SK-N-SH (cell line): ENCODE measurements at regions not wholly inside any gene's neighbourhood (a gene's known extent, or its start where the extent isn't known, plus 50 kb on each side); places are given as distances from the start of the nearest gene placed in this dataset.

Experiments used
- CTCF ChIA-PET: fragments of 300-600, 350-600 bp; formaldehyde crosslinking; extraction: SDS; loops from one replicate; lab custom pipeline; 2021; lab: Yijun Ruan, JAX
- POLR2A ChIA-PET: fragments of 350-600 bp; sonication (Branson Sonifier 250); formaldehyde crosslinking; extraction: SDS; loops from one replicate; lab custom pipeline; 2020; ENCODE audit warnings: antibody characterized with exemption, inconsistent platforms; lab: Yijun Ruan, JAX
- DNase-seq: peaks from one replicate; pipeline ENCODE4 v3.0.0; 2012
- H2AFZ ChIP-seq: fragments of 200-600 bp; sonication (generic); 2 replicates; pipeline ENCODE4 v1.8.1; 2016; ENCODE audit warnings: antibody characterized with exemption, mild to moderate bottlenecking, low read depth
- H3F3A ChIP-seq: fragments of 200-600 bp; sonication (generic); replicated peaks from 2 replicates; pipeline ENCODE3; 2016; ENCODE audit warnings: antibody characterized with exemption, mild to moderate bottlenecking; ENCODE audit not compliant: insufficient read depth
- H3K27ac ChIP-seq, 2 experiments: fragments of 200-500 bp in 1 of 2; fragments of 200-600 bp in 1 of 2; sonication (Bioruptor generic) in 1 of 2; sonication (generic), shearing (Covaris generic) in 1 of 2; 2 replicates each; pipeline versions ENCODE4 v1.5.1 to v1.6.1; 2014 to 2016; ENCODE audit warnings: low read depth in 2 of 2, inconsistent platforms in 1 of 2, low read length in 1 of 2, mild to moderate bottlenecking in 1 of 2, mixed read lengths in 1 of 2
- H3K27me3 ChIP-seq: fragments of 200-600 bp; sonication (generic), shearing (Covaris generic); 2 replicates; pipeline ENCODE4 v1.6.1; 2016; ENCODE audit warnings: mixed run types; ENCODE audit not compliant: insufficient read depth
- H3K36me3 ChIP-seq, 2 experiments: fragments of 200-500 bp in 1 of 2; fragments of 200-600 bp in 1 of 2; sonication (Bioruptor generic) in 1 of 2; sonication (generic) in 1 of 2; replicated peaks in 1 of 2; 2 replicates each; pipeline versions ENCODE3 to v1.5.1; 2014 to 2016; ENCODE audit warnings: low read length in 1 of 2, mild to moderate bottlenecking in 1 of 2; ENCODE audit not compliant: insufficient read depth in 2 of 2, control insufficient read depth in 1 of 2
- H3K4me1 ChIP-seq, 2 experiments: fragments of 200-500 bp in 1 of 2; fragments of 200-600 bp in 1 of 2; sonication (Bioruptor generic) in 1 of 2; sonication (generic), shearing (Covaris generic) in 1 of 2; 2 replicates each; pipeline versions ENCODE4 v1.5.1 to v1.6.1; 2014 to 2016; ENCODE audit warnings: low read depth in 1 of 2, low read length in 1 of 2, mixed run types in 1 of 2; ENCODE audit not compliant: insufficient read depth in 2 of 2, control insufficient read depth in 1 of 2
- H3K4me2 ChIP-seq: fragments of 200-600 bp; sonication (generic), shearing (Covaris generic); 2 replicates; pipeline ENCODE4 v1.6.1; 2017; ENCODE audit warnings: mixed run types
- H3K4me3 ChIP-seq, 2 experiments: fragments of 200-500 bp in 1 of 2; fragments of 200-600 bp in 1 of 2; sonication (Bioruptor generic) in 1 of 2; sonication (generic), shearing (Covaris generic) in 1 of 2; 2 replicates each; pipeline versions ENCODE4 v1.5.1 to v1.8.1; 2014 to 2016; ENCODE audit warnings: low read depth in 2 of 2, inconsistent platforms in 1 of 2, low read length in 1 of 2, mild to moderate bottlenecking in 1 of 2, mixed read lengths in 1 of 2, moderate library complexity in 1 of 2
- H3K79me2 ChIP-seq: fragments of 200-600 bp; sonication (generic); 2 replicates; pipeline ENCODE4 v1.8.1; 2017; ENCODE audit warnings: mild to moderate bottlenecking; ENCODE audit not compliant: insufficient read depth
- H3K9ac ChIP-seq: fragments of 200-600 bp; sonication (generic); 2 replicates; pipeline ENCODE4 v1.6.1; 2017; ENCODE audit warnings: mixed run types
- H3K9me2 ChIP-seq: fragments of 200-600 bp; sonication (generic); 2 replicates; pipeline ENCODE4 v1.6.1; 2017; ENCODE audit warnings: mixed run types
- H3K9me3 ChIP-seq: fragments of 200-600 bp; sonication (generic); 2 replicates; pipeline ENCODE4 v1.6.1; 2017; ENCODE audit warnings: mixed run types, mild to moderate bottlenecking, moderate library complexity
- H4K20me1 ChIP-seq: fragments of 200-600 bp; sonication (generic); 2 replicates; pipeline ENCODE4 v1.6.1; 2017; ENCODE audit warnings: mild to moderate bottlenecking, mixed run types; ENCODE audit not compliant: insufficient read depth
- CHD2 ChIP-seq: fragments of 150-350 bp; IDR thresholded peaks from 2 replicates; pipeline ENCODE4 v1.6.1; 2018; ENCODE audit warnings: low read length; ENCODE audit not compliant: partially characterized antibody
- FOSL2 ChIP-seq: IDR thresholded peaks from 2 replicates; pipeline ENCODE4 v1.4.0; 2012; ENCODE audit warnings: low read depth, mild to moderate bottlenecking, moderate library complexity, borderline replicate concordance
- FOXJ3 ChIP-seq: sonication (generic); formaldehyde crosslinking; IDR thresholded peaks from 2 replicates; pipeline ENCODE4 v1.5.1; 2020; ENCODE audit warnings: mild to moderate bottlenecking, missing genetic modification reagents
- JUND ChIP-seq: IDR thresholded peaks from 2 replicates; pipeline ENCODE4 v1.4.0; 2012
- MEF2A ChIP-seq: IDR thresholded peaks from 2 replicates; pipeline ENCODE4 v1.4.0; 2012; ENCODE audit warnings: low read depth, borderline replicate concordance
- NRF1 ChIP-seq: IDR thresholded peaks from 2 replicates; pipeline ENCODE4 v1.6.1; 2012; ENCODE audit warnings: low read depth, mild to moderate bottlenecking, low read length
- RAD21 ChIP-seq: IDR thresholded peaks from 2 replicates; pipeline ENCODE4 v1.6.1; 2012; ENCODE audit warnings: mild to moderate bottlenecking, low read length
- SMC3 ChIP-seq: IDR thresholded peaks from 2 replicates; pipeline ENCODE4 v1.6.1; 2012; ENCODE audit warnings: low read depth, low read length, improper control_type of control experiment
- YY1 ChIP-seq: IDR thresholded peaks from 2 replicates; pipeline ENCODE4 v1.4.0; 2012; ENCODE audit warnings: low read depth, mild to moderate bottlenecking
- WGBS: methylation state at CpG from one replicate; pipeline ENCODE4 v1.1.6; 2017; ENCODE audit warnings: low lambda C conversion rate; 5-methylcytosine and 5-hydroxymethylcytosine counted together
- TF ChIP-seq, protein P1 (sequence below): IDR thresholded peaks from 2 replicates; pipeline ENCODE4; 2012
- TF ChIP-seq, protein P2 (sequence below): IDR thresholded peaks from 2 replicates; pipeline ENCODE4 v1.6.1; 2012; ENCODE audit warnings: mild to moderate bottlenecking, low read depth, low read length, moderate library complexity
- TF ChIP-seq, protein P3 (sequence below): fragments of 150-350 bp; IDR thresholded peaks from 2 replicates; pipeline ENCODE4 v1.6.1; 2017; ENCODE audit warnings: antibody characterized with exemption, low read length, low read depth, borderline replicate concordance

DNA sequence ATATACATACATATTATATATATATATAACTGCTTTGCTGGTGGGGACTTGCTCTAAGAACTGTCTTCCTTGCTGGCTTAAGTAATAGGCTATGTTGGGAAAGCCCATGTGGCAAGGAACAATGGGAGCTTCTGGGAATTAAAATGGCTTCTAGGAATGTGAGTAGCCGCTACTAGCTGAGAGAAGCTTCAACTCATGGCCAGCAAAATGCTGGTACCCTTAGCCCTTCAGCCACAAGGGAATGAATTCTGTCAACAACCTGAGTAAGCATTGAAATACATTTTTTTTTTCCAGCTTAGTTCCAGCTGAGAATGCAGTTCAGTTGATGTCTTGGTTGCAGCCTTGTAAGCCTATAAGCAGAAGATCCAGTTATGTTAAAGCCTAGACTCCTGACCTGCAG, 911.7 kb upstream of the MAP3K7 start:
- TF ChIP-seq, protein P1, sequence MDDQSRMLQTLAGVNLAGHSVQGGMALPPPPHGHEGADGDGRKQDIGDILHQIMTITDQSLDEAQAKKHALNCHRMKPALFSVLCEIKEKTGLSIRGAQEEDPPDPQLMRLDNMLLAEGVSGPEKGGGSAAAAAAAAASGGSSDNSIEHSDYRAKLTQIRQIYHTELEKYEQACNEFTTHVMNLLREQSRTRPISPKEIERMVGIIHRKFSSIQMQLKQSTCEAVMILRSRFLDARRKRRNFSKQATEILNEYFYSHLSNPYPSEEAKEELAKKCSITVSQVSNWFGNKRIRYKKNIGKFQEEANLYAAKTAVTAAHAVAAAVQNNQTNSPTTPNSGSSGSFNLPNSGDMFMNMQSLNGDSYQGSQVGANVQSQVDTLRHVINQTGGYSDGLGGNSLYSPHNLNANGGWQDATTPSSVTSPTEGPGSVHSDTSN: no peak
- TF ChIP-seq FOSL2 (no peak), FOXJ3 (CRISPR knock-in tag) (no peak), RAD21 (no peak)
- TF ChIP-seq, all 33 proteins: peak for 0
- H2AFZ ChIP-seq: no peak overlapping the region
- DNase-seq: no peak
- no peak overlapping the region for H3K9ac ChIP-seq
- CTCF ChIA-PET: interaction anchor here (0.5 kb wide), 1 partner anchor 17 kb away, joined by 3 read pairs; no protein-coding TSS in a partner anchor
- no peaks in the 10 kb centered on the region for H3K36me3 ChIP-seq
- no peak overlapping the region for H3K4me2 ChIP-seq
- no peaks in the 10 kb centered on the region for H3F3A ChIP-seq
- no peak overlapping the region for H3K27ac ChIP-seq
- no peaks in the 10 kb centered on the region for H3K79me2 ChIP-seq
- H4K20me1 ChIP-seq: no peaks in the 10 kb centered on the region
- H3K4me3 ChIP-seq: no peak overlapping the region
- 0% methylated on average over 1 of the region's 1 CpG for WGBS
- no peaks in the 10 kb centered on the region for H3K27me3 ChIP-seq
- no peaks in the 10 kb centered on the region for H3K4me1 ChIP-seq
- POLR2A ChIA-PET: no interaction called here
- H3K9me3 ChIP-seq: no peaks in the 10 kb centered on the region
- no peaks in the 10 kb centered on the region for H3K9me2 ChIP-seq

DNA sequence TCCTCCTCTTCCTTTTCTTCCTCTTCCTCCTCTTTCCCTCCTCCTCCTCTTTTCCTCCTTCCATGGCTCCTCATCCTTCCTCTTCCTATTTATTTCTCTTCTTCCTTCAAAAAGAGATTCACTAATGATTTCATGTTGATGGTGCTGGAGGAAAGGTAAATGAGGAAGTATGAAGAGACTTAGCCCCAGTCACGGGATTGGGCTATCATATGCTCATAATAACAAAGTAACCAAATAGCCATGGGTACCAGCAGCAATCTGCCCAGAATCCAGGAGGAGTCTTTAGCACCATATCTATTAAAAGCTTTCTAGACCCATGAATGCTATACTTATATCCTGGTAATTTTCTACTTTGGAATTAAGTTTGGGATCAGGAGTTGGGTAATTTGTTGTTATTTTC, 910.9 kb upstream of the MAP3K7 start:
- H3K9me3 ChIP-seq: no peaks in the 10 kb centered on the region
- DNase-seq: no peak
- no peaks in the 10 kb centered on the region for H3K4me1 ChIP-seq
- no peaks in the 10 kb centered on the region for H3K79me2 ChIP-seq
- no peak overlapping the region for H3K4me2 ChIP-seq
- H3K9me2 ChIP-seq: no peaks in the 10 kb centered on the region
- no peak overlapping the region for H2AFZ ChIP-seq
- no peak overlapping the region for H3K27ac ChIP-seq
- H3F3A ChIP-seq: no peaks in the 10 kb centered on the region
- no peaks in the 10 kb centered on the region for H3K27me3 ChIP-seq
- no peaks in the 10 kb centered on the region for H3K36me3 ChIP-seq
- POLR2A ChIA-PET: no interaction called here
- TF ChIP-seq SMC3 (no peak), NRF1 (no peak), FOXJ3 (CRISPR knock-in tag) (no peak), YY1 (no peak), CHD2 (no peak), MEF2A (no peak), JUND (no peak)
- TF ChIP-seq, protein P2, sequence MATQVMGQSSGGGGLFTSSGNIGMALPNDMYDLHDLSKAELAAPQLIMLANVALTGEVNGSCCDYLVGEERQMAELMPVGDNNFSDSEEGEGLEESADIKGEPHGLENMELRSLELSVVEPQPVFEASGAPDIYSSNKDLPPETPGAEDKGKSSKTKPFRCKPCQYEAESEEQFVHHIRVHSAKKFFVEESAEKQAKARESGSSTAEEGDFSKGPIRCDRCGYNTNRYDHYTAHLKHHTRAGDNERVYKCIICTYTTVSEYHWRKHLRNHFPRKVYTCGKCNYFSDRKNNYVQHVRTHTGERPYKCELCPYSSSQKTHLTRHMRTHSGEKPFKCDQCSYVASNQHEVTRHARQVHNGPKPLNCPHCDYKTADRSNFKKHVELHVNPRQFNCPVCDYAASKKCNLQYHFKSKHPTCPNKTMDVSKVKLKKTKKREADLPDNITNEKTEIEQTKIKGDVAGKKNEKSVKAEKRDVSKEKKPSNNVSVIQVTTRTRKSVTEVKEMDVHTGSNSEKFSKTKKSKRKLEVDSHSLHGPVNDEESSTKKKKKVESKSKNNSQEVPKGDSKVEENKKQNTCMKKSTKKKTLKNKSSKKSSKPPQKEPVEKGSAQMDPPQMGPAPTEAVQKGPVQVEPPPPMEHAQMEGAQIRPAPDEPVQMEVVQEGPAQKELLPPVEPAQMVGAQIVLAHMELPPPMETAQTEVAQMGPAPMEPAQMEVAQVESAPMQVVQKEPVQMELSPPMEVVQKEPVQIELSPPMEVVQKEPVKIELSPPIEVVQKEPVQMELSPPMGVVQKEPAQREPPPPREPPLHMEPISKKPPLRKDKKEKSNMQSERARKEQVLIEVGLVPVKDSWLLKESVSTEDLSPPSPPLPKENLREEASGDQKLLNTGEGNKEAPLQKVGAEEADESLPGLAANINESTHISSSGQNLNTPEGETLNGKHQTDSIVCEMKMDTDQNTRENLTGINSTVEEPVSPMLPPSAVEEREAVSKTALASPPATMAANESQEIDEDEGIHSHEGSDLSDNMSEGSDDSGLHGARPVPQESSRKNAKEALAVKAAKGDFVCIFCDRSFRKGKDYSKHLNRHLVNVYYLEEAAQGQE: no peak
- TF ChIP-seq, protein P3, sequence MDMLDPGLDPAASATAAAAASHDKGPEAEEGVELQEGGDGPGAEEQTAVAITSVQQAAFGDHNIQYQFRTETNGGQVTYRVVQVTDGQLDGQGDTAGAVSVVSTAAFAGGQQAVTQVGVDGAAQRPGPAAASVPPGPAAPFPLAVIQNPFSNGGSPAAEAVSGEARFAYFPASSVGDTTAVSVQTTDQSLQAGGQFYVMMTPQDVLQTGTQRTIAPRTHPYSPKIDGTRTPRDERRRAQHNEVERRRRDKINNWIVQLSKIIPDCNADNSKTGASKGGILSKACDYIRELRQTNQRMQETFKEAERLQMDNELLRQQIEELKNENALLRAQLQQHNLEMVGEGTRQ: no peak
- CTCF ChIA-PET: no interaction called here
- H3K9ac ChIP-seq: no peak overlapping the region
- H3K4me3 ChIP-seq: no peak overlapping the region
- no peaks in the 10 kb centered on the region for H4K20me1 ChIP-seq
- WGBS: 0% methylated on average over 1 of the region's 1 CpG
